ENCODE measurements at regions not wholly inside any gene's neighbourhood (a gene's known extent, or its start where the extent isn't known, plus 50 kb on each side); places are given as distances from the start of the nearest gene placed in this dataset.
A peak's percentile ranks its signal among the peaks of the same experiment; 100 is the strongest.

GRCh38 chr1:36669262-36669661 lies 186.5 kb upstream of the CSF3R start:
- Histone ChIP-seq H2BK15ac (ENCODE audit: low read length) (no peak overlapping the region), H3K56ac (replicated peaks; ENCODE audit: insufficient read length, low read depth, low read length) (no peak overlapping the region), H3K4me3 (ENCODE audit: extremely low read depth in 1 of 4, insufficient read depth in 2 of 4, low read depth in 3 of 4, low read length in 4 of 4) (no peak overlapping the region), H3K4me1 (replicated peaks in 1 of 4; ENCODE audit: control insufficient read depth in 3 of 4, insufficient read depth in 4 of 4, low read length in 3 of 4) (peaks cover 3 to 7% (median 5%) of the 10 kb centered on the region in 4 experiments; a peak in 5 of 7 replicates), H2AK5ac (ENCODE audit: low read depth, low read length) (no peak overlapping the region), H3K27ac (ENCODE audit: low read depth, low read length) (no peak overlapping the region), H3K14ac (ENCODE audit: insufficient read length) (no peak overlapping the region), H3K23ac (ENCODE audit: insufficient read length) (no peak overlapping the region), H3K79me2 (ENCODE audit: control insufficient read depth in 1 of 2, insufficient read depth in 2 of 2, low read length in 2 of 2) (no peaks in the 10 kb centered on the region), H4K91ac (replicated peaks; ENCODE audit: insufficient read length, low read length) (no peak overlapping the region), H3K23me2 (ENCODE audit: low read depth, low read length) (no peaks in the 10 kb centered on the region), H3K9ac (replicated peaks in 1 of 4; ENCODE audit: extremely low read depth in 1 of 4, low read depth in 3 of 4, low read length in 3 of 4) (0 out of 7 replicates have a peak overlapping the region, but pooled peaks of 1 of the 4 experiments have one; percentile 7), H3K36me3 (ENCODE audit: control insufficient read depth in 2 of 4, insufficient read depth in 4 of 4, low read length in 3 of 4) (no peaks in the 10 kb centered on the region), H3K18ac (ENCODE audit: extremely low read depth, low read length) (no peak overlapping the region), H2BK20ac (ENCODE audit: low read length) (no peak overlapping the region), H4K8ac (ENCODE audit: extremely low read depth, insufficient read depth, low read length) (no peak overlapping the region), H2AFZ (ENCODE audit: low read length) (no peak overlapping the region), H3K79me1 (ENCODE audit: low read depth, low read length) (no peaks in the 10 kb centered on the region), H4K5ac (ENCODE audit: insufficient read length, low read depth, low read length) (no peak overlapping the region), H2BK12ac (ENCODE audit: low read depth, low read length) (no peak overlapping the region), H3K27me3 (replicated peaks in 1 of 4; ENCODE audit: control insufficient read depth in 3 of 4, extremely low read depth in 1 of 4, insufficient read depth in 3 of 4, low read length in 3 of 4) (no peaks in the 10 kb centered on the region; a peak in 1 of 7 replicates), H3K9me3 (ENCODE audit: insufficient read depth in 2 of 2, low read depth in 1 of 2, low read length in 1 of 2) (no peaks in the 10 kb centered on the region), H3K4me2 (ENCODE audit: insufficient read depth in 1 of 2, low read depth in 2 of 2, low read length in 2 of 2) (no peak overlapping the region), H2BK5ac (ENCODE audit: low read depth, low read length) (no peak overlapping the region), H2BK120ac (replicated peaks; ENCODE audit: low read depth, low read length) (no peak overlapping the region), H3K4ac (replicated peaks; ENCODE audit: insufficient read length, low read depth, low read length) (no peak overlapping the region), H4K20me1 (replicated peaks in 1 of 2; ENCODE audit: control insufficient read depth in 1 of 2, insufficient read depth in 2 of 2, low read length in 2 of 2) (no peaks in the 10 kb centered on the region)
- no peak for DNase-seq (ENCODE audit: low read depth in 1 of 2, low spot score in 2 of 2)
- WGBS, 2 experiments (ENCODE audit: extremely low coverage in 1 of 2, insufficient coverage in 1 of 2, insufficient read length in 1 of 2, insufficient replicate concordance in 2 of 2, low coverage in 1 of 2, low lambda C conversion rate in 2 of 2, missing lambda C conversion rate in 1 of 2): 88% methylated on average over 9 of the region's 9 CpGs; no CpG with 5 or more reads in 1 of the 2 experiments
- FAIRE-seq: no peak
- POLR2A ChIA-PET (ENCODE audit: partially characterized antibody): interaction anchor here (2.2 kb wide), 1 partner anchor 9 kb away, joined by 5 read pairs; no protein-coding TSS in a partner anchor
- CTCF ChIA-PET (ENCODE audit: partially characterized antibody): interaction anchor here (1.1 to 3.8 kb wide), 11 partner anchors 9 to 349 kb away, joined by 3 to 36 read pairs (median 5); no protein-coding TSS in a partner anchor
- no peak for TF ChIP-seq ATF3 (IDR thresholded peaks at IDR 0.05; ENCODE audit: insufficient read depth, low read depth, low read length)
- TF ChIP-seq BRCA1 (IDR thresholded peaks at IDR 0.05; ENCODE audit: low read depth, low read length): no peak
- no peak for TF ChIP-seq ATF2 (IDR thresholded peaks at IDR 0.05; ENCODE audit: low read length)
- TF ChIP-seq SIRT6 (IDR thresholded peaks at IDR 0.05; ENCODE audit: low read length): no peak
- no peak for TF ChIP-seq BCL11A (IDR thresholded peaks at IDR 0.05; ENCODE audit: low read depth in 2 of 2, low read length in 2 of 2)
- TF ChIP-seq RNF2 (IDR thresholded peaks at IDR 0.05; ENCODE audit: borderline replicate concordance, low read depth, low read length, missing control alignments, poor library complexity, severe bottlenecking): no peak
- TF ChIP-seq SUZ12 (IDR thresholded peaks at IDR 0.05; ENCODE audit: low read length): no peak

Measured in H1 (cell line).